ENCODE measurements at regions not wholly inside any gene's neighbourhood (a gene's known extent, or its start where the extent isn't known, plus 50 kb on each side); places are given as distances from the start of the nearest gene placed in this dataset.
"Not testable (repeated sequence)": the region's sequence is repeated elsewhere in the genome, so short reads cannot be mapped to it uniquely, and the experiment has no call there.

DNA sequence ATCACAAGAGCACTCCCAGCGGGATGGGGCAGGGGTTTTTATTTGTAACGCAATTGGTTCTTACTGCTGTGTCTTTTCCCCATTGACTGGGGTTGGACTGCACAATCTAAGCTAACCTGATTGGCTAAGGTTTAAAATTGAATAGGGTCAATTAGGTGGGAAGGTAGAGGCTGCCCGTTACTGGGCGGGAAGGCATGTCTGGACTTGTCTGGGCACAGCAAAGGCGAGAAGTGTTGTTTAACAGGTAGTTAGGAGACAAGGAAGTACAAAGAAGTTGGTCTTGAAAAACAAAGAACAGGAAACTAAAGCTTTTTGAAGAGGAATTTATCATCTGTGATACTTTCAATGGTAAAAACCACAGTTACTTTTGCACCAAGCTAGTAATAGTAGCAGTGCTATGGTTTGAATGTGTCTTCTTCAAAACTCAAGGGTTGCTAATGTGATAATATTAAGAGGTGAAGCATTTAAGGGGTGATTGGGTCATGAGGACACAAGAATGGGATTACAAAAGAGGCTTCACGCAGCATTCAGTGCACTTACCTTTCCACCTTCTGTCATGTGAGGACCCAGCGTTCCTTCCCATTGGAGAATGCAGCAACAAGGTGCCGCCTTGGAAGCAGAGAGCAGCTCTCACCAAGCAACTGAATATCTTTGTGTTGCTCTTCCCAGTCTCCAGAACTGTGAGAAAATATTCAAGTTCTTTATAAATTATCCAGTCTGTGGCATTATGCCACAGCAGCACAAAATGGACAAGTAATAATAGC, 875.5 kb upstream of the SORCS1 start:
- DNase-seq = no peak

DNA sequence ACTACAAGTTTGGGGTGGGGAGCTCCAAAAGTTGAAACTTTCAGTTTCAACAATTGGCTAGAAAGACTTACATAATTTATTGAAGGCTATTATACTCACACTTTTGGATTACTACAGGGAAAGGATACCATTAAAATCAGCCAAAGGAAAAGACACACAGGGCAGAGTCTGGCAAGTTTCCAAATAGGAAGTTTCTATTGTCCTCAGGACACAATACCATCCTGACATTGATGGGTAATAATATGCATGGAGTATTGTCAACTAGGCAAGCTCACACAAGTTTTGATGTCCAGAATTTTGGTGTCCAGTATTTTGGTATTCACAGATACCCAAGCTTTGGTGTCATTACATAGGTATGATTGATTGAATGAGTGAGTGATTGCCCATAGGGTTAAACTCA, 872.6 kb upstream of the SORCS1 start:
- no peak for DNase-seq

GRCh38 chr10:108036265-108036664, 871.8 kb upstream of the SORCS1 start:
- no peak for DNase-seq

GRCh38 chr10:108034829-108035228, 870.3 kb upstream of the SORCS1 start:
- DNase-seq = no peak

- DNase-seq = not testable (repeated sequence)
These were observed 869.0 kb upstream of the SORCS1 start for GRCh38 chr10:108033518-108033917.

GRCh38 chr10:108031505-108031904, 867.0 kb upstream of the SORCS1 start:
- no peak for DNase-seq

DNA sequence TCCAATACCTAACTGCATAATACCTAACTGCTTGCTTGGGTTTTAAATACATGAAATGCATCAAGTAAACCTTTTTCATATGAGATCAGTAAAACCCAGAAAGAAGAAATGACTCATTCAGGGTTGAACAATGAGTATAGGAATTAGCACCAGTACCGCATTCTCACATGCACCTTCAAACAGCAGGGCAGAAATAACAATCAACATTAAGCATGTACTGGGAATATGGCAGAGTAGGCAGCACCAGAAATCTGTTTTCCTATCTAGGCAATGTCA, 850.3 kb upstream of the SORCS1 start:
- no peak for DNase-seq

DNA sequence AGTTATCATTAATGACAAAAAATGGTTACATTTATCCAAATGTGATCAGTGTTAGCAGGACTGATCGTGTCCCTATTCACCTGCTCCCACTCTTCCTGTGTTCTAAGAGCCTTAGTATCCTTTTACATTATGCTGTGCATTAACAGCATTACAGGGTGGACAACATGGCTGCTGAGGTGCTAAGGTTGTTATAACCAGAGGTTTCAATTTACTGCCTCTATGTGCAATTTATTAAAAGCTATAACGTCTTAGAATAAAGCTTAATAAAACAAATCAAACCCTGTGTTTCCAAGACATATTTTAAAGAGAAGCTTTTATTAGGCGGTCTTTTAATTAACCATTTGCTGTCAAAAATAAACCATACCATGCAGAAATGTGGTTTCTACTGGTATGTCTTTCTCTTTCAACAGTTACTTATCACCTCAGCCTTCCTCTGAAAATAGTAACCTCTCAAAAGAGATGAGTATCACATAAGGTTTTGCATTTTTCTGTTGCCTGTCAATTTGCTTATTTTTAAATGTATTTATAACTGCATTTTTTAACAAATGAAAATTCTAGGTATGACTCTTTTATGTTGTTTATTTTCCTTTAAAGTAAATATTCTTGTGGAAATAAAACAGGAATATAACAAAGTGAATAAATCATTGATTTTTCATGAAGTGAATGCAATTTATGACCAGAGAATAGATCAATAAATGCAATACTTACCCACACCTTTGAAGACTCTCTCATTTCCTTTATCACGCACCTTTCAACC, 849.8 kb upstream of the SORCS1 start:
- DNase-seq = no peak

- no peak for DNase-seq
These were observed 841.1 kb upstream of the SORCS1 start for GRCh38 chr10:108005627-108006026.

DNA sequence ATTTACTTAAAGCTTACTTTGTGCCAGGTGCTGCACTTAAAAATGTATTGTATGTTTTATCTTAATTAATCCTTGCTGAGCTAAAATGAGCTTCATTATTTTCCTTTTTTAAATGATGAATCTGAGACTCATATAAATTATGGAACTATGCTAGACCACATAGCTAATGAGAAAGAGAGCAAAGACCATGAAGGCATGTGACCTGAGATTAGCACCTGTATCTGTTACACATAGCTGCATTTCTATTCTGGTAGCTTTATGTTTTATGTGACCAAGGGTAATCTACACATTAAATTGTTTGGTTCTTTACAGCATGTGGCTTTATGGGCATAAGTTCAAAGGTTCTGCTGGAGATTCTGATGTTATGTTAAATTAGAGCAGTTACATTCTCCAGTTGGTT, 839.1 kb upstream of the SORCS1 start:
- no peak for DNase-seq

GRCh38 chr10:108003061-108003460, 838.6 kb upstream of the SORCS1 start:
- DNase-seq = no peak

- no peak for DNase-seq
These were observed 835.9 kb upstream of the SORCS1 start for GRCh38 chr10:108000365-108000764.

GRCh38 chr10:107994621-107995270, 830.2 kb upstream of the SORCS1 start:
- DNase-seq = no peak

DNA sequence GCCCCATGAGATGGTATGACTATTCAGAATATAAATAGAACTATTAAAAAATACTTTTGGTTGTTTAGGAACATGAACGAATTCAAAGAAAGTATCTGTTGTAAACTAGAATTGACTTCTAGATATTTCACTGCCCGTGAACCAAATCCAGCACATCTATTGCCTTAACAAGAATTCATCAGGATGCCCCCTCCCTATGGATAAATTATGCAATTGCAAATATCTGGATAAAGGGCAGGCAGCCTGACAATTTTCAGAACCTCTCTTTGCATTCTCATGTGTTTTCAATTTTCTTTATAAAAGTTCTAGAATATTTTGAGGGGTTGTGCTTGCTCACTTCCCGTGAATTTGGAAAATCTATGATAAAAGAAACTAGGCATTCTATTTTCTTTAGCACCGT, 822.1 kb upstream of the SORCS1 start:
- no peak for DNase-seq

GRCh38 chr10:107984581-107984980, 820.1 kb upstream of the SORCS1 start:
- no peak for DNase-seq

DNA sequence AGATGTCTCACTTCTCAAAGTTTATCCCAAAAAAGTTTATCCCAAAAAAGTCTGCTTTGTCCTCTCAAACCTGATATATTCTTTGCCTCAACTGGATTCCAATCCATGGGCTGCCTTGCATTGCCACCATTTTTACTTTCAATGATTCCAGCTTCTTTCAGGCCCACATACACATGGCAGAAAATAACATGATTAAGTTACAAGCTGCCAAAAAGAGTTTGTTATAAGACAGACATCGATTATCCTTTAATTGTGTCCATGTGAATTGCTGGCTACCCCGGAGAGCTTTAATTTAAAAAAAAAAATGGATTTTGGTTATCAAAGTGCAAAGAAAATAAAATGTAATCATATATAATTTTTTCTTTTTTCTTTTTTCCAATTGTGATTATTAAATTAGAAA, 819.6 kb upstream of the SORCS1 start:
- no peak for DNase-seq

- no peak for DNase-seq
These were observed 813.9 kb upstream of the SORCS1 start for GRCh38 chr10:107978455-107978854.

- DNase-seq = no peak
These were observed 807.5 kb upstream of the SORCS1 start for GRCh38 chr10:107971973-107972372.

- no peak for DNase-seq
These were observed 806.9 kb upstream of the SORCS1 start for GRCh38 chr10:107971411-107971810.

DNA sequence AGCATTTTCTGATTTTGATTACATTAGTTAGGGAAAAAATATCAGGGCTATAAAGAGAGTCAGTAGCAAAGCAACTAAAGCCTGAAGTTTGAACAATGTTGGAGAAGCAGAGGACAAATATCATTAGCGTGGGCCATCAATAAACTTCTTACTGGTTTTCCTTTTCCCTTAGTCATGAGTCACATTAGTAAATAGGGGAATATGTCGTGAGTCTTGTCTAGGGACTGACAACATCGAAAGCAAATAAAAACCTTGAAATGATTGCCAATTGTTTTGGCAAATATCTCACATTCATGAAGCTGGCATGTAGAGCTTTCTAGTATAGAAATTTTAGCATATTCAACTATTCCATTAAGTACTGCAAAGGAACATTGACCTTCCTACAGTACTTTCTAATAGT, 806.0 kb upstream of the SORCS1 start:
- DNase-seq = no peak

DNA sequence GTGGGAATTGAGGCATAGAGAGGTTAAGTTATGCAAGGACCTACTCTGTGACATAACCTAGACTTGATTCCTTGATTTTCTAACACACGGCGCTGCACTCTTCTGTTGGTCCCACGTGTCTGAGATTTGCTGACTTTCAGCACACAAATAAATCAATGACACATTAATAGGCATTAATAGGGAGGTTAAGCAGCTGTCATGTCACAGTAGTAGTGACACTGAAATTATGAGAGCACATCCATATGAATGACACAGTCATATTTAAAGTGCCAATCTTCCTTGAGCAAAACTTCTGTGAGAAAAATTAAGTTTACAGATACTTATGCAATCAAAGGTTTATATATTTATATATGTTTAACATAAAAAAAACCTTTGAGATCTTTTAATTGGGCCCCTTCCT, 805.4 kb upstream of the SORCS1 start:
- DNase-seq = no peak

DNA sequence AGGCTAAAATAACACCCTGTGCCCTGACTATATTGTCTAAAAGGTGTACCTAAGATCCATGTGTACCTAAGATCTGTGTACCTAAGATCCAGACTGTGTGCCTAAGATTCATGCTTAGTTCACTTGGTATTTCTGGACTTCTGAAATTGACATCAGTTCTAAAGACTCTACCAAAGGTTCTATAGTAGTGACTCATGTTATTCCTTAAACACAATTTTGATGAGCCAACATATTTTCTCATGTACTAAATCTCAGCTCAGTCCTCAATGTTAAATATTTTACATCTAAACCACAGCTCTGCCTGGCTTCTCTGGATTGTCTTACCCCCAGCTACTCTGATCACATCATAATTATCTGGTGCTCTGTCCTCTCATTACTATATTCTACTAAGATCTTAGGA, 802.3 kb upstream of the SORCS1 start:
- DNase-seq = no peak

DNA sequence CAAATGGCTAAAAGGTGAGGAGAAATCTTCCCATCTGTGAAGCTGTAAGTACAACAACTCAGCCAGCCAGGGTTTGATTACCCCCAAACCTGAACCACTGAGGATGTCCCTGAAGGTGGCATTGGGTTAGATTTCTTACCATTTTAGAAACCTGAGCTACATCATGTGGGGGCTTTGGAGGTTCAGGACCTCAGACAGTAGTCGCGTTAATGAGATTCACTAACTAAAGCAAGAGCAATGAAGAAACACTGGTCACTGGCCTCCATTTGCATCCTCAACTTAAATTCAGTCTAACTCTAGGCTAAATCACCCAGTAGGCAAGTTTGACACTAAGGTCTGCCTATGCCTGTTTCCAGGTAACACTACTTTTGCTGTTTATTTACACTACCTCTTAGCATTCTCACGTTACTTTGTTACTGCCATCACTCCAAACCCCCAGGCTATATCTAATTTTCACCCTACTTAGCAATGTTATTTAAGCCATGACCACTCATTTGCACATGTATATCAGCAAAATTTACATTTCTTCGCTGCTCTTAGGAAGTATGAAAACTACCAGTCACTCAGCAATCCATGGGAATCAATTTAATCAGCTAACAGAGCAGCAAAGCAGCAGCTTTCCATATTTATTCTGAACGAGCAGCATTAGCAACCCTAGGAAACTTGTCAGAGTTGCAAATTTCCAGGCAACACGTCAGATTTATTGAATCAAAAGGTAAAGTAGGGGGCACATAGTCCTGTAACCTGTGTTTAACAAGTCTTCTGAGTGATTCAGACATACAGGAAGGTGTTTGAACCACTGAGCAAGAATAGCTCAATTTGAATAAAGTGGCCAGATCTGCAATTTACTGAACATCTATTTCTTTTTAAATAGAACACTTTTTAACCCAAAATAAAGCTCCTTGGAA, 788.4 kb upstream of the SORCS1 start:
- DNase-seq = no peak
